Neural progenitor cell (in vitro differentiated cells): ENCODE measurements at regions not wholly inside any gene's neighbourhood (a gene's known extent, or its start where the extent isn't known, plus 50 kb on each side); places are given as distances from the start of the nearest gene placed in this dataset.

ENCODE experiments used
- CTCF ChIP-seq: fragments of 200-600 bp; sonication (generic); IDR thresholded peaks from 2 replicates; pipeline ENCODE4 v1.5.1; 2017; ENCODE audit warnings: antibody characterized with exemption, mild to moderate bottlenecking
- EZH2 ChIP-seq: fragments of 200-600 bp; sonication (generic); IDR thresholded peaks from 2 replicates; pipeline ENCODE4 v1.6.1; 2017; ENCODE audit warnings: antibody characterized with exemption, mild to moderate bottlenecking, moderate library complexity
- EZH2phosphoT487 ChIP-seq: fragments of 200-600 bp; sonication (generic); IDR thresholded peaks from 2 replicates; pipeline ENCODE4 v1.6.1; 2017; ENCODE audit warnings: antibody characterized with exemption

GRCh38 chr10:33652870-33653269 is 318.4 kb upstream of the NRP1 start:
- TF ChIP-seq CTCF (no peak), EZH2phosphoT487 (no peak), EZH2 (no peak)
